Muscle of leg (tissue), 3 donors: ENCODE measurements at regions not wholly inside any gene's neighbourhood (a gene's known extent, or its start where the extent isn't known, plus 50 kb on each side); places are given as distances from the start of the nearest gene placed in this dataset.

Source experiments
- DNase-seq: peaks from one replicate; pipeline ENCODE4 v3.0.0; 2013
- H3K27ac ChIP-seq: one replicate; pipeline ENCODE4 v1.5.1; 2013; ENCODE audit warnings: mild to moderate bottlenecking, low read length, control low read depth
- H3K27me3 ChIP-seq: one replicate; pipeline ENCODE4 v1.6.1; 2013; ENCODE audit warnings: low read length; ENCODE audit not compliant: control insufficient read depth, insufficient read depth
- H3K36me3 ChIP-seq: one replicate; pipeline ENCODE4 v1.6.1; 2013; ENCODE audit warnings: low read length; ENCODE audit not compliant: control insufficient read depth, insufficient read depth
- H3K4me1 ChIP-seq: one replicate; pipeline ENCODE4 v1.6.1; 2013; ENCODE audit warnings: low read length; ENCODE audit not compliant: control insufficient read depth, insufficient read depth
- H3K4me3 ChIP-seq: one replicate; pipeline ENCODE4 v1.5.1; 2013; ENCODE audit warnings: low read length, control low read depth
- H3K9me3 ChIP-seq: replicated peaks from 2 replicates; pipeline ENCODE4 v1.6.1; 2013; ENCODE audit warnings: low read depth, low read length; ENCODE audit not compliant: control insufficient read depth
- WGBS: methylation state at CpG from one replicate; pipeline ENCODE4 v1.1.5; 2013; ENCODE audit warnings: missing lambda C conversion rate; ENCODE audit not compliant: insufficient coverage; 5-methylcytosine and 5-hydroxymethylcytosine counted together

GRCh38 chr1:59150577-59151386, 146.1 kb upstream of the FGGY start:
- Histone ChIP-seq H3K4me3 (no peak overlapping the region), H3K9me3 (no peaks in the 10 kb centered on the region), H3K27me3 (peaks cover 6% of the 10 kb centered on the region), H3K36me3 (no peaks in the 10 kb centered on the region), H3K27ac (no peak overlapping the region), H3K4me1 (peaks cover 23% of the 10 kb centered on the region)
- DNase-seq: peak; percentile 81
- WGBS: 0% methylated on average over 2 of the region's 4 CpGs

GRCh38 chr1:59151387-59151761, 145.5 kb upstream of the FGGY start:
- H3K4me3 ChIP-seq: no peak overlapping the region
- no peak for DNase-seq
- H3K4me1 ChIP-seq: peaks cover 25% of the 10 kb centered on the region
- peaks cover 6% of the 10 kb centered on the region for H3K27me3 ChIP-seq
- no peaks in the 10 kb centered on the region for H3K9me3 ChIP-seq
- H3K36me3 ChIP-seq: no peaks in the 10 kb centered on the region
- H3K27ac ChIP-seq: no peak overlapping the region
- WGBS: 70% methylated on average over 2 of the region's 4 CpGs

GRCh38 chr1:59151860-59152259, 145.0 kb upstream of the FGGY start:
- no peak for DNase-seq
- H3K4me1 ChIP-seq: peaks cover 28% of the 10 kb centered on the region
- 38% methylated on average over 1 of the region's 1 CpG for WGBS
- peaks cover 5% of the 10 kb centered on the region for H3K27me3 ChIP-seq
- no peaks in the 10 kb centered on the region for H3K36me3 ChIP-seq
- H3K4me3 ChIP-seq: no peak overlapping the region
- no peaks in the 10 kb centered on the region for H3K9me3 ChIP-seq
- H3K27ac ChIP-seq: no peak overlapping the region

- no peaks in the 10 kb centered on the region for H3K9me3 ChIP-seq
- H3K4me1 ChIP-seq: peaks cover 27% of the 10 kb centered on the region
- no peak for DNase-seq
- no CpG with 5 or more reads among the region's 1 CpG for WGBS
- no peak overlapping the region for H3K27ac ChIP-seq
- H3K4me3 ChIP-seq: no peak overlapping the region
- no peaks in the 10 kb centered on the region for H3K27me3 ChIP-seq
- no peaks in the 10 kb centered on the region for H3K36me3 ChIP-seq
Observed at GRCh38 chr1:59152511-59152910, 144.4 kb upstream of the FGGY start.

GRCh38 chr1:59154401-59154800, 142.5 kb upstream of the FGGY start:
- Histone ChIP-seq H3K27me3 (no peaks in the 10 kb centered on the region), H3K9me3 (peaks cover 6% of the 10 kb centered on the region), H3K27ac (no peak overlapping the region), H3K4me3 (no peak overlapping the region), H3K36me3 (no peaks in the 10 kb centered on the region), H3K4me1 (peaks cover 27% of the 10 kb centered on the region)
- WGBS: 86% methylated on average over 1 of the region's 2 CpGs
- DNase-seq: no peak

GRCh38 chr1:59155351-59155750, 141.5 kb upstream of the FGGY start:
- Histone ChIP-seq H3K36me3 (no peaks in the 10 kb centered on the region), H3K4me1 (peaks cover 27% of the 10 kb centered on the region), H3K27ac (no peak overlapping the region), H3K27me3 (no peaks in the 10 kb centered on the region), H3K9me3 (peaks cover 6% of the 10 kb centered on the region), H3K4me3 (no peak overlapping the region)
- DNase-seq: no peak
- WGBS: 100% methylated on average over 1 of the region's 1 CpG

- peak; percentile 55 for DNase-seq
- Histone ChIP-seq H3K36me3 (no peaks in the 10 kb centered on the region), H3K4me1 (peaks cover 20% of the 10 kb centered on the region), H3K4me3 (no peak overlapping the region), H3K27ac (no peak overlapping the region), H3K27me3 (no peaks in the 10 kb centered on the region), H3K9me3 (peaks cover 6% of the 10 kb centered on the region)
- WGBS: 7% methylated on average over 2 of the region's 3 CpGs
Observed at GRCh38 chr1:59156051-59156450, 140.8 kb upstream of the FGGY start.

- peaks cover 6% of the 10 kb centered on the region for H3K9me3 ChIP-seq
- H3K4me1 ChIP-seq: peaks cover 14% of the 10 kb centered on the region
- peak; percentile 26 for DNase-seq
- WGBS: 21% methylated on average over 5 of the region's 7 CpGs
- no peak overlapping the region for H3K4me3 ChIP-seq
- H3K27ac ChIP-seq: peak overlapping the region; percentile 53
- H3K36me3 ChIP-seq: no peaks in the 10 kb centered on the region
- H3K27me3 ChIP-seq: no peaks in the 10 kb centered on the region
Observed at GRCh38 chr1:59156526-59157199, 140.2 kb upstream of the FGGY start.

GRCh38 chr1:59158321-59158720, 138.6 kb upstream of the FGGY start:
- H3K27me3 ChIP-seq: no peaks in the 10 kb centered on the region

GRCh38 chr1:59159557-59160203, 137.2 kb upstream of the FGGY start:
- no peaks in the 10 kb centered on the region for H3K27me3 ChIP-seq
- no peak for DNase-seq
- H3K27ac ChIP-seq: no peak overlapping the region
- peaks cover 6% of the 10 kb centered on the region for H3K9me3 ChIP-seq
- no peak overlapping the region for H3K4me3 ChIP-seq
- H3K36me3 ChIP-seq: no peaks in the 10 kb centered on the region
- WGBS: no CpG with 5 or more reads among the region's 3 CpGs
- H3K4me1 ChIP-seq: peaks cover 22% of the 10 kb centered on the region

More at GRCh38 chr1:59158321-59158720, 138.6 kb upstream of the FGGY start:
- Histone ChIP-seq H3K4me3 (no peak overlapping the region), H3K9me3 (peaks cover 6% of the 10 kb centered on the region), H3K36me3 (no peaks in the 10 kb centered on the region), H3K27ac (no peak overlapping the region), H3K4me1 (peaks cover 12% of the 10 kb centered on the region)
- no peak for DNase-seq
